NCI-H1436 treated with DMSO at 0.1 percent for 48 hours (cell line): ENCODE measurements at regions not wholly inside any gene's neighbourhood (a gene's known extent, or its start where the extent isn't known, plus 50 kb on each side); places are given as distances from the start of the nearest gene placed in this dataset.
"Not testable (repeated sequence)": the region's sequence is repeated elsewhere in the genome, so short reads cannot be mapped to it uniquely, and the experiment has no call there.

ENCODE experiments used
- DNase-seq: peaks from one replicate; lab custom pipeline; 2025; lab: John Stamatoyannopoulos, UW

DNA sequence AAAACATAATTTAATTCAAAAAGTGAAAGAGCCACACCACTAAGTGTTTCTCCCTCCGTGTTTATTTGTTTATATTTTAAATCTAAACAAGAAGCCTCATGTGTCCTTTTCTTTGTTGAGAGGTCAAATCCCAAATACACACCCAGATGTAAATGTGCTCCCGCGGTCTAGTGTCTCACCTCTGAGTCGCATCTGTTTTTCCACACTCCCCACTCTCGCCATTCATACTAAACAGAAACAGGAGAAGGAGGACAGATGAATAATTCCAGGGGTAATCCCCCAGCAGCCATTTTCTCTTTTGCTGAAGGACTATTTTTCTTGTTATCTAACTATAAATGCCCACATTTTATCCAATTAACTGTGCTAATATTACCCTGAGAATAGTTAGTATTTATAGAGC is 361.6 kb upstream of the RIOK2 start:
- DNase-seq: no peak

DNA sequence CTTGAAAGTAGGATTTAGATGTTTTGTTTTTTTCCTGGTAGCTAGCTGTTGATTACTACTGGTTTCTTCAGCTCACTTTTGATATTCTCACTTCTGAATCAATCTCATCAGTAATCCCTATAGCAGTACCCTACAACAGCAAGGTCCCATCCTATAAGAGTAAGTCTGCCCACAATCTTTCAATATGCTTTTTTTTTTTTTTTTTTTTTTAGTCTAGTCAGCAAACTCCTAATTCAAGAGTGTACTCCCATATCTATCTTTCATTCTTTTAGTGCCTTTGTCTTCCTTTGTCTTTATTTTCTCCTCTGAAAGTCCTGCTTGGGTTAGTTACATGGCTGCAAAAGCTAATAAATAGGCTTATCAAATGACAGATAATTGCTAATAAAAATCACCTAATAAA is 362.4 kb upstream of the RIOK2 start:
- no peak for DNase-seq

DNA sequence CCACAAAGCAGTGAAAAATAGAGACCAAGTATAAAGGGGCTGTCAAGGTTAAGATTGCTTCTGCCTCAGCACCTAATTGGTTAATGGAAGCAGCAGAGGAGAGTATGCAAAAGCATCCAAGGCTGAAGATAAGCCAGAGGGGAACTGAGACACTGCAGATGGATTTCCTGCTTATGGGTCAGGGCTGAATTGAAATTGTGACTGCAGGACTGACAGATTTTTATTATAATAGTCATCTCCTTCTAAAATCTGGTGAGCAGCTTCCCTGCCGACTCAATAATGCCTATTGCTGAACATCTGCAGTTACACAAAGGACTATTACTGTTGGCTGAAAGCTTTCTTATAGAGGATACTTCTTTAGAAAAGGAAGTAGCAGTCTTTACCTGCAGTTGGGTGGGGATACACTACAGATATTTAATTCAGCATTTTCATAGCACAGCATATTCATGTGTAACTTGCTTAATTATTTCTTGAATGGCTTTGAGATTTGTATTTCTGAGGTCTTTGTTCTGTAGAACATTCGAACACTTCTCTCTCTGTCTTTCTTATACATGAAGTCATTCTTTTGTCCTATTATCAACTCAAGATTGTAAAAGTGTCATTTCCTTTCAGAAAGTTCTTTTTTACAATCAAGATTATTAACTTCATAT is 363.0 kb upstream of the RIOK2 start:
- DNase-seq: no peak

DNA sequence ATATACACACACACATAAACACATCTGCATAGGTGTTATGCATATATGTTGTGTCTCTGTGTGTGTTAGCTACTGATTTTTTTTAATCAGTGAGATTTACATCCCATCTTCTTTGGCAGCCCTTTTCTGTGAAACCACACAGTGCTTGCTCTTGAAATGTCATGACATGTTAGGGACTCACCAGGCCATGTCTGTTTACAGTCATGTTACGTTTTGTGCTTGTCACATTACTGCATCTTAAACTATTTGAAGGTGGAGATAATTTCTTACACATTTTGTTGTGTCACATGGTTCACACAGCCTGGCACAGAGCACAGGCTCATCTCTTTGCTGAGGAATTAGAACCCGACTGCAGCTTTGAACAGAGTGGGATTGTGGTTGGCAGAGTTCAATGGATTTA is 364.4 kb upstream of the RIOK2 start:
- DNase-seq: no peak

DNA sequence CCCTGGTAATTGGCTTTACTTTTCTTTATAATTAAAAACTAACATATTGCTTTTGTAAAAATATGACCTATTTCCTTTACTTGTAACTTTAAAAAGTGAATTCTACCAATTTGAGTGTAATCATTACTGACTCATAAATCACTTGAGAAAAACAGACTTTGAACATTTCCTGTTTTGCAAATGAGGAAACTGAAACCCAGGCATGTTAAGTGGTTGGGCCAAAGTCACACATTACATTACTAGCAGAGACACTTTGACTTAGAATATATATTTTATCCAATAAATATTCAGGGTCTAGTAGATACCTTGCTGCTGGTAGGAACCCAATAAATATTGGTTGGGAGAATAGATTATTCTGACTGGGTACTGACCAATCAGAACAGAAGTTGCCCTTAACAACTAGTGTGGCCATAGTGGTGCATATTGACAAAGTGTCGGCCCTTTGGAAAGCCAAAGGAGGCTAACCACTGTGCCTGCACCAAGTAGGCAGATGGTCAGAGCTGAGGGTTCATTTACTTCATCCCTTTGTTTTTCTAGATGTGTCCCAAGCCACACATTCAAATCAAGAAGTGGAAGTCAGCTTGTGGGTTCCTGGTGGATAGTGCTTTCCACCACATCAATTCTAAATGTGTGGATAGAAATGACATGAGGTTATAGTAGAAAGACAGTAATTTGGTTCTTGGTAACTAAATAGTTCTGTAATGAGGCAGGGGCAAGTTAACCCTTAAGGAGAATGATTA is 365.1 kb upstream of the RIOK2 start:
- no peak for DNase-seq

DNA sequence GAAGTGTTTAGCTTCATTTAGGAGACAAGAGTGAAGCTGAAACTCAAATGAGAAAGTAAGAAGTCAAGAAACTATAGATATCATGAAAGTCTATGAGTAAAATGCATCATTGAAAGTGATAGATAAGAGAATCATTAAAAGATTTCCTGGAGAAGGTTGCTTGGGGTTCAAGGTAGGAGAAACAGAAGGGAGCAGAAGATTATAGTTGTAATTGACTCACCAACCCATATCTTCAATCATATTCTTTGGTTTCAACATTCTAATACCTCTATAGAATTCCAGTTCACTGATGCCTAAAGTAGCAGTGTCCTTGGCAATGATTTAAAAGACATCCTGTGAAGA is 365.7 kb upstream of the RIOK2 start:
- DNase-seq: no peak

DNA sequence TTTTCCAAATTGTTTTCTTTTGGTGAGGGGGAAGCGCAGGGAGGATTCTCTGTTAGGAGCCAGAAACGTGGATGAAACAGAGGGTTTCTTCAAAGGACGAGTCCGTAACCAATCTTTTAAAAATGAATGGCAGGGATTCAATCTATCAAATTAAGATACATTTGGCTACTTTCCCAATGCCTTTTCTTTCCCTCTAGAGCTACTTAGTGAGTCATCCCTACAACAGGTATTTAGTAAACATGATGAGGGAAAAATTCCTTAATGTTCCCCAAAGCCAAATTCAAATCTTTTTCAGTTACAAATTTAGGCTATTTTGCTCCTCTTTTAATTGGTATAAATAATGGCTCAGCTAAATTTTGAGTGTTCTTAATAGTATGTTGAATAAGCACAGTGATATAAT is 366.4 kb upstream of the RIOK2 start:
- no peak for DNase-seq

GRCh38 chr5:97550164-97550563 is 367.1 kb upstream of the RIOK2 start:
- no peak for DNase-seq

GRCh38 chr5:97550818-97551217 is 367.8 kb upstream of the RIOK2 start:
- DNase-seq: no peak

DNA sequence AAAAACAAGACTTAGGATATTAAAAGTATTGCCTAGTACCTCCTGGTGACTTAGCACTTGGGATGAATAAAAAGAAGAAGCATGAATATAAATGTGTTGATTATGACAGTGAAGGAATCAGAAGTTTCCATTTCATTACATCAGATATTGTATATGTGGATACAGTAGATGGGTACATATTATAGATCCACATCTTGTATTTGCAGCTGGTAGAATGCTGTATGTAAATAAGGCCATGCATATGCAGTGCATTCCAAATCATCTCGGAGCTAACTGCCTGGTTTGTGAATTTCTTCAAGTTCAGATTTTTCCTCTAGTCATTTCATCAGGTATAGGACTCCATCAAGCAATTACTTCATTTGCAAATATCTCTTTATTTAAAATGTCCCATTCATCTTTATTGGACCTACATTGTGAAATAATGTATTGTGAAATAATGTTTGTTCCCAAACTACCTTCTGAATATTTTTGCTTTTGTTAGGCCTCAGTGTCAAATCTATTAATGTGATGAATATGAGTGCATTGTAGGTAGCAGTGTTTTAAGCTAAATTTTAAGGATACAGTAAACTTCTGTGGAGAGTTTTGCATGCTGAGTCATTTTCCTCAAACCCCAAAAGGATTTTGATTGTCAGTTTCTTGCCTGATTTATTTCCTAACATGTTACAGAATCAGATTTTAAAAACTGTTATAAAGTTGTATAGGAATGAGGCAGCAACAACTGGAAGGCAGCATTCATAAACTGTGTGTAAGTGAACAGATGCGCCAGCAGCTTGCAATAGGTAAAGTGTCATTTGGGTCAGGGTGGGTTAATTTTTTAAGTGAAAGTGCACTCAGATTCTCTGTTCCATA is 370.8 kb upstream of the RIOK2 start:
- no peak for DNase-seq

GRCh38 chr5:97554977-97555643 is 372.1 kb upstream of the RIOK2 start:
- DNase-seq: no peak

DNA sequence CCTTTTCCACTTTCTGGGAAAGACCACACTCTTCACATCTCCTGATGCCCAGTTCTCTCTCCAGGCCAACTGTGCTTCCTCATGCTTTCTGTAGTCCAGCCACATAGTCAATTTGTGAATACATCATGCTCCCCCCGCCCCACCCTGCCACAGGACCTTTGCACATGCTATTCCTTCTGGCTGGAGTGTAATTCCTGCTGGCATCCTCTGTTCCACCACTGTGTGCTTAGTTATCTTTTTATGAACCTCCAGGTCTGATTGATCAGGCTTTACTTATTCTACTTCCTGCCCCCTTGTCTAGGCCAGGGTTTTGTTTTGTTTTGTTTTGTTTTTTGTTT is 372.6 kb upstream of the RIOK2 start:
- no peak for DNase-seq

GRCh38 chr5:97559827-97560598 is 377.0 kb upstream of the RIOK2 start:
- DNase-seq: no peak

- no peak for DNase-seq
These were observed 377.5 kb upstream of the RIOK2 start for GRCh38 chr5:97560599-97560993.

DNA sequence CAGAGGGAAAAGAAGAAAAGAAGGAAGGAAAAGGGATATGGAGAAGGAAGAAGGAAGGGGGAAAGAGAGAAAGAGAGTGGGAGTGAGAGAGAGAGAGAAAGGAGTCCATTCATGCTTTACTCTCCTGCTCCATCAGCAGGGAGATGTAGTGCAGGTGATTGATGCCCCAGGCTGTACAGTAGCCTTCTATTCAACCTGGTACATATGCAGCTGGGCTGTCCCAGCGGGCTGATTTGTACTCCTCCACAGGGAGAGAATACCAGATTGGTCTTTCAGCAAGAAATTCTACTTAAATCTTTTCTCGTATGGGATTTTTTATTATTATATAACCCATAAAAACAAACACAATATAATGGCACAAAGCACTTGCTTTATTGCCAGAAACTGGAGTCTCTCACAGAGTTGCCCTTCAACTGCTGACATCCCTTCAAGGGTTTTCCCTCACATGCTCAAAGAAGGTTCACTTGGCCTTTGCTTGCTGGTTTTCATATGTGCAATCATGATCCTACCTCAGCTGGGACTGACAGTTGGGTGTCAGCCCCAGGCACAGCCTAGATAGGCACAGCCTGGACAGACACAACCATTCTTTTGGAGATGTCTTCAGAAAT is 380.1 kb upstream of the RIOK2 start:
- no peak for DNase-seq

DNA sequence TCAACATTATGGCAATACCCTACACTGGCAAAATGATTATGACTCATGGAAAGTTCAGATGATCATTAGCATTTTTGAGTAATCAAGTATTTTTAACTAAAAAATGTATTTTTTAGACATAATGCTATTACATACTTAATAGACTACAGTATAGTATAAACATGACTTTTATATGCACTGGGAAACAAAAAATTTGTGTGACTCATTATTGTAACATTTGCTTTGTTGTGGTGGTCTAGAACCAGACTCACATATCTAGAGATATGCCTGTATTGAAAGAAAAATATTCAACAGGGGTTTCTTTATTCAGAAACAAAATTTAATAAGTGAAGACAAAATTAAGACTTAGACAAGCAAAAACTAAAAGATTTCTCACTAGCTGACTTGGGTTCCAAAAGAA is 385.3 kb upstream of the RIOK2 start:
- no peak for DNase-seq

DNA sequence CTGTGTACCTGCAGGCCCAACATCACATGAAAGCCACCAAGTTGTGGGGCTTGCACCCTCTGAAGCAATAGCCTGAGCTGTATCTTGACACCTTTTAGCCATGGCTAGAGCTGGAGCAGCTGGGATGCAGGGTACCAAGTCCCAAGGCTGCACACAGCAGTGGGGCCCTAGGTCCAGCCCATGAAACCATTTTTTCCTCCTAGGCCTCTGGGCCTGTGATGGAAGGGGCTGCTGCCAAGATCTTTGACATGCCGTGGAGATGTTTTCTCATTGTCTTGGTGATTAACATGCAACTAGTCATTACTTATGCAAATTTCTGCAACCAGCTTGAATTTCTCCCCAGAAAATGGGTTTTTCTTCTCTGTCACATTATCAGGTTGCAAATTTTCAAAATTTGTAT is 387.2 kb upstream of the RIOK2 start:
- no peak for DNase-seq

DNA sequence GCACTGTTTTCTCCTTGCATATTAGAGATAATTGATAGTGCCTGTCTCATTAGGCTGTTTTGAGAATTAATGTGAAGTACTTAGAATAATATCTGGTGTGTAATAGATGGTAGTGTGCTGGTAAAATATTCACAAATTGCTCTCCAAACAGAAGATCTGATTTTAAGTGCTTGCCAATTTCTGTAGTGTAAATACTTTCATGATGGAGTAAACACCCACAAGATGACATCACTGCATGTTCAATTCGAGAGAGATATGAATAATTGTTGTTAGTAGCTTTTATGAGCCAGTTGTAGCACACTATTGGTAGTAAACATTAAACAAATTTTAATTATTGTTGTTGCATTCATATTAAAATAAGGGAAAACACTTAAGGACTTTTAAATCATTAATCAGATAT is 392.3 kb upstream of the RIOK2 start:
- DNase-seq: no peak

- DNase-seq: no peak
These were observed 393.9 kb upstream of the RIOK2 start for GRCh38 chr5:97576956-97577355.

DNA sequence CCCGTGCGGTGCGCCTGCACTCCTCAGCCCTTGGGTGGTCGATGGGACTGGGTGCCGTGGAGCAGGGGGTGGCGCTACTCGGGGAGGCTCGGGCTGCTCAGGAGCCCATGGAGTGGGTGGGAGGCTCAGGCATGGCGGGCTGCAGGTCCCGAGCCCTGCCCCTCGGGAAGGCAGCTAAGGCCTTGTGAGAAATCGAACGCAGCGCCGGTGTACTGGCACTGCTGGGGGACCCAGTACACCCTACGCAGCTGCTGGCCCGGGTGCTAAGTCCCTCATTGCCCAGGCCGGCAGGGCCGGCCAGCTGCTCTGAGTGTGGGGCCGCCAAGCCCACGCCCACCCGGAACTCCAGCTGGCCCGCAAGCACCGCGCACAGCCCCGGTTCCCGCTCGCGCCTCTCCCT is 396.9 kb upstream of the RIOK2 start:
- not testable (repeated sequence) for DNase-seq

GRCh38 chr5:97580746-97581145 is 397.7 kb upstream of the RIOK2 start:
- no peak for DNase-seq

- DNase-seq: no peak
These were observed 408.7 kb upstream of the RIOK2 start for GRCh38 chr5:97591781-97592180.
